ENCODE measurements at regions not wholly inside any gene's neighbourhood (a gene's known extent, or its start where the extent isn't known, plus 50 kb on each side); places are given as distances from the start of the nearest gene placed in this dataset.

GRCh38 chr15:81608309-81608829, 234.4 kb upstream of the TMC3 start:
- Histone ChIP-seq H2BK15ac (ENCODE audit: low read depth, low read length) (no peak overlapping the region), H3K23ac (ENCODE audit: insufficient read length, low read depth, low read length) (no peak overlapping the region), H3K23me2 (ENCODE audit: insufficient read length, low read depth, low read length, poor library complexity, severe bottlenecking) (no peaks in the 10 kb centered on the region), H2BK5ac (ENCODE audit: insufficient read length, low read length) (no peak overlapping the region), H2AK5ac (ENCODE audit: insufficient read length, low read length) (no peak overlapping the region), H2BK20ac (ENCODE audit: low read depth, low read length, poor library complexity, severe bottlenecking) (no peak overlapping the region), H3K18ac (ENCODE audit: insufficient read length, low read depth, low read length) (no peak overlapping the region), H2BK120ac (ENCODE audit: low read depth, low read length, poor library complexity, severe bottlenecking) (no peak overlapping the region), H3T11ph (ENCODE audit: low read length) (no peak overlapping the region), H4K91ac (ENCODE audit: insufficient read length, low read depth, low read length) (no peak overlapping the region), H3K14ac (ENCODE audit: insufficient read depth, low read length) (no peak overlapping the region), H3K56ac (ENCODE audit: insufficient read length, low read depth, low read length) (no peak overlapping the region), H3K27me3 (ENCODE audit: insufficient read depth, low read length) (no peaks in the 10 kb centered on the region), H4K8ac (replicated peaks; ENCODE audit: insufficient read length, low read depth, low read length) (no peak overlapping the region), H2AFZ (ENCODE audit: low read length) (no peak overlapping the region), H4K20me1 (ENCODE audit: control insufficient read depth, insufficient read depth, insufficient read length) (no peaks in the 10 kb centered on the region), H3K9me3 (ENCODE audit: control insufficient read depth, low read depth, low read length) (no peaks in the 10 kb centered on the region), H3K4ac (ENCODE audit: low read depth, low read length) (no peak overlapping the region), H2BK12ac (ENCODE audit: insufficient read length, low read depth, low read length) (no peak overlapping the region), H3K4me1 (ENCODE audit: insufficient read depth, low read length) (0 out of 2 replicates have a peak, but pooled peaks cover 2% of the 10 kb centered on the region), H3K4me2 (ENCODE audit: insufficient read depth, insufficient read length, low read length) (no peak overlapping the region), H3K9ac (ENCODE audit: extremely low read depth, insufficient read length, low read length) (no peak overlapping the region), H4K5ac (ENCODE audit: insufficient read length, low read depth, low read length) (no peak overlapping the region), H3K79me2 (ENCODE audit: insufficient read depth, low read length) (no peaks in the 10 kb centered on the region), H3K79me1 (ENCODE audit: insufficient read depth, low read depth, low read length, poor library complexity, severe bottlenecking) (no peaks in the 10 kb centered on the region), H3K27ac (ENCODE audit: insufficient read length, low read depth, low read length) (no peak overlapping the region)
- Mint-ChIP-seq H3K27me3 (ENCODE audit: low read depth) (no peaks in the 10 kb centered on the region), H3K9me3 (no peaks in the 10 kb centered on the region), H3K27ac (no peak overlapping the region), H3K4me3 (no peak overlapping the region), H3K36me3 (ENCODE audit: insufficient read depth in 1 of 3, low read depth in 3 of 3) (no peaks in the 10 kb centered on the region), H3K4me1 (peaks cover 18 to 25% of the 10 kb centered on the region in 2 experiments)
- DNase-seq, result no peak
- no CpG with 5 or more reads among the region's 2 CpGs for WGBS (ENCODE audit: extremely low coverage, insufficient read length, low lambda C conversion rate)
- no peak for TF ChIP-seq CTCF (conservative IDR thresholded peaks at IDR 0.05)

All from H9 (cell line).